GM23338 (cell line): ENCODE measurements at regions not wholly inside any gene's neighbourhood (a gene's known extent, or its start where the extent isn't known, plus 50 kb on each side); places are given as distances from the start of the nearest gene placed in this dataset.

ENCODE experiments used
- CTCF ChIP-seq, 2 experiments: fragments of 200-600 bp in 1 of 2; sonication (generic) in 1 of 2; conservative IDR thresholded peaks; 2 replicates each; pipeline versions ENCODE4 v1.5.1 to v1.6.1; 2016 to 2017; ENCODE audit warnings: antibody characterized with exemption in 2 of 2, low read depth in 2 of 2, mild to moderate bottlenecking in 2 of 2, moderate library complexity in 1 of 2
- EZH2 ChIP-seq: fragments of 200-600 bp; sonication (generic); IDR thresholded peaks from one replicate; pipeline ENCODE4 v1.8.0; 2017; ENCODE audit warnings: antibody characterized with exemption, mild to moderate bottlenecking, low read depth; ENCODE audit not compliant: unreplicated experiment
- EZH2phosphoT487 ChIP-seq: fragments of 200-600 bp; sonication (generic); IDR thresholded peaks from one replicate; pipeline ENCODE4 v1.8.1; 2018; ENCODE audit warnings: antibody characterized with exemption; ENCODE audit not compliant: unreplicated experiment
- POLR2AphosphoS5 ChIP-seq: IDR thresholded peaks from 2 replicates; pipeline ENCODE4 v1.6.1; 2016; ENCODE audit warnings: antibody characterized with exemption, low read depth
- TF ChIP-seq, protein P1 (sequence below): IDR thresholded peaks from one replicate; pipeline ENCODE4 v1.6.1; 2018; ENCODE audit warnings: antibody characterized with exemption; ENCODE audit not compliant: unreplicated experiment

DNA sequence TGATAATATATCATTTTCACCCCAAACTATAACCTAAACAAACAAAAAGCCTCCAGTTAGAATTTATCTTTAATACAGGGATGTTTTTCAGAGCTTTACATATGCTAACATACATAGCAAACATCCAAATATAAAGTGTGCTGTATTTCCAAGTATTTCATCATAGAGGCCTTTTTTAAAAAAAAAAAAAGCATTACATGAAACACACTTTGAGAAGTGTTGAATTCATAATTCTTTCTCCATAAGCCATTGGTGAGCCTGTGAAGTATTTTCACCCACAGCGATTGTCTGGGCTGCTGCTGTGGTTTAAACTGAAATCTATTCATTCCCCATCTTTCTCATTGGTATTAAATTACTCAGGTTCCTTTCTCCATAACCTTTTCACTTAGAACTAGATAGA, 503.4 kb upstream of the CDH8 start:
- TF ChIP-seq CTCF (conservative IDR thresholded peaks at IDR 0.05; ENCODE audit: low read depth in 2 of 2) = no peak
- TF ChIP-seq POLR2AphosphoS5 = no peak
- no peak for TF ChIP-seq EZH2
- TF ChIP-seq EZH2phosphoT487 = no peak
- TF ChIP-seq, protein P1, sequence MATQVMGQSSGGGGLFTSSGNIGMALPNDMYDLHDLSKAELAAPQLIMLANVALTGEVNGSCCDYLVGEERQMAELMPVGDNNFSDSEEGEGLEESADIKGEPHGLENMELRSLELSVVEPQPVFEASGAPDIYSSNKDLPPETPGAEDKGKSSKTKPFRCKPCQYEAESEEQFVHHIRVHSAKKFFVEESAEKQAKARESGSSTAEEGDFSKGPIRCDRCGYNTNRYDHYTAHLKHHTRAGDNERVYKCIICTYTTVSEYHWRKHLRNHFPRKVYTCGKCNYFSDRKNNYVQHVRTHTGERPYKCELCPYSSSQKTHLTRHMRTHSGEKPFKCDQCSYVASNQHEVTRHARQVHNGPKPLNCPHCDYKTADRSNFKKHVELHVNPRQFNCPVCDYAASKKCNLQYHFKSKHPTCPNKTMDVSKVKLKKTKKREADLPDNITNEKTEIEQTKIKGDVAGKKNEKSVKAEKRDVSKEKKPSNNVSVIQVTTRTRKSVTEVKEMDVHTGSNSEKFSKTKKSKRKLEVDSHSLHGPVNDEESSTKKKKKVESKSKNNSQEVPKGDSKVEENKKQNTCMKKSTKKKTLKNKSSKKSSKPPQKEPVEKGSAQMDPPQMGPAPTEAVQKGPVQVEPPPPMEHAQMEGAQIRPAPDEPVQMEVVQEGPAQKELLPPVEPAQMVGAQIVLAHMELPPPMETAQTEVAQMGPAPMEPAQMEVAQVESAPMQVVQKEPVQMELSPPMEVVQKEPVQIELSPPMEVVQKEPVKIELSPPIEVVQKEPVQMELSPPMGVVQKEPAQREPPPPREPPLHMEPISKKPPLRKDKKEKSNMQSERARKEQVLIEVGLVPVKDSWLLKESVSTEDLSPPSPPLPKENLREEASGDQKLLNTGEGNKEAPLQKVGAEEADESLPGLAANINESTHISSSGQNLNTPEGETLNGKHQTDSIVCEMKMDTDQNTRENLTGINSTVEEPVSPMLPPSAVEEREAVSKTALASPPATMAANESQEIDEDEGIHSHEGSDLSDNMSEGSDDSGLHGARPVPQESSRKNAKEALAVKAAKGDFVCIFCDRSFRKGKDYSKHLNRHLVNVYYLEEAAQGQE = no peak
